ENCODE measurements at regions not wholly inside any gene's neighbourhood (a gene's known extent, or its start where the extent isn't known, plus 50 kb on each side); places are given as distances from the start of the nearest gene placed in this dataset.

GRCh38 chr18:67192535-67192934 is 324.0 kb downstream of the DSEL start:
- Histone ChIP-seq H3K4me1 (ENCODE audit: insufficient read depth, low read length) (no peaks in the 10 kb centered on the region), H3K4me3 (ENCODE audit: low read length in 2 of 2) (no peak overlapping the region), H3K9me3 (ENCODE audit: control insufficient read depth in 1 of 2, low read length in 2 of 2) (no peaks in the 10 kb centered on the region), H3K36me3 (ENCODE audit: insufficient read depth, low read length) (no peaks in the 10 kb centered on the region), H3K27ac (ENCODE audit: low read depth, low read length) (no peak overlapping the region), H3K27me3 (ENCODE audit: insufficient read depth, low read length) (no peaks in the 10 kb centered on the region)
- no peak for DNase-seq
- Mint-ChIP-seq H3K36me3 (no peaks in the 10 kb centered on the region), H3K27me3 (peaks cover 3 to 4% of the 10 kb centered on the region in 2 donors), H3K9me3 (peaks cover 0 to 2% (median 0%) of the 10 kb centered on the region in 8 donors), H3K4me3 (no peak overlapping the region), H3K4me1 (peaks cover 0 to 4% (median 3%) of the 10 kb centered on the region in 4 donors), H3K27ac (no peak overlapping the region)
- CTCF ChIA-PET (ENCODE audit: partially characterized antibody), result no interaction called here
- POLR2A ChIA-PET (ENCODE audit: partially characterized antibody), result no interaction called here
- intact Hi-C loops (cut with micrococcal nuclease), result no loop called here

- Histone ChIP-seq H3K4me1 (ENCODE audit: insufficient read depth, low read length) (no peaks in the 10 kb centered on the region), H3K9me3 (ENCODE audit: control insufficient read depth in 1 of 2, low read length in 2 of 2) (no peaks in the 10 kb centered on the region), H3K27me3 (ENCODE audit: insufficient read depth, low read length) (no peaks in the 10 kb centered on the region), H3K36me3 (ENCODE audit: insufficient read depth, low read length) (no peaks in the 10 kb centered on the region), H3K27ac (ENCODE audit: low read depth, low read length) (no peak overlapping the region), H3K4me3 (ENCODE audit: low read length in 2 of 2) (no peak overlapping the region)
- no peak overlapping the region for H3K27ac Mint-ChIP-seq
- H3K36me3 Mint-ChIP-seq, result no peaks in the 10 kb centered on the region
- ChIA-PET CTCF (ENCODE audit: partially characterized antibody) (no interaction called here), POLR2A (ENCODE audit: partially characterized antibody) (no interaction called here)
- H3K9me3 Mint-ChIP-seq, result peaks cover 0 to 2% (median 0%) of the 10 kb centered on the region in 8 donors
- no peak for DNase-seq
- intact Hi-C loops (cut with micrococcal nuclease), result no loop called here
- H3K4me3 Mint-ChIP-seq, result no peak overlapping the region
- H3K27me3 Mint-ChIP-seq, result peaks cover 1 to 8% of the 10 kb centered on the region in 2 donors
- H3K4me1 Mint-ChIP-seq, result no peaks in the 10 kb centered on the region
Observed at GRCh38 chr18:67183398-67183797, 333.1 kb downstream of the DSEL start.

- CTCF ChIA-PET (ENCODE audit: partially characterized antibody), result no interaction called here
- Mint-ChIP-seq H3K27ac (no peak overlapping the region), H3K4me3 (no peak overlapping the region), H3K36me3 (no peaks in the 10 kb centered on the region), H3K9me3 (no peaks in the 10 kb centered on the region), H3K4me1 (no peaks in the 10 kb centered on the region), H3K27me3 (peaks cover 0 to 7% of the 10 kb centered on the region in 2 donors)
- Histone ChIP-seq H3K36me3 (ENCODE audit: insufficient read depth, low read length) (no peaks in the 10 kb centered on the region), H3K27me3 (ENCODE audit: insufficient read depth, low read length) (no peaks in the 10 kb centered on the region), H3K9me3 (ENCODE audit: control insufficient read depth in 1 of 2, low read length in 2 of 2) (no peaks in the 10 kb centered on the region), H3K4me1 (ENCODE audit: insufficient read depth, low read length) (no peaks in the 10 kb centered on the region), H3K4me3 (ENCODE audit: low read length in 2 of 2) (no peak overlapping the region), H3K27ac (ENCODE audit: low read depth, low read length) (no peak overlapping the region)
- POLR2A ChIA-PET (ENCODE audit: partially characterized antibody), result no interaction called here
- intact Hi-C loops (cut with micrococcal nuclease), result no loop called here
- DNase-seq, result no peak
Observed at GRCh38 chr18:67179726-67180125, 336.8 kb downstream of the DSEL start.

- Histone ChIP-seq H3K4me1 (ENCODE audit: insufficient read depth, low read length) (no peaks in the 10 kb centered on the region), H3K27me3 (ENCODE audit: insufficient read depth, low read length) (no peaks in the 10 kb centered on the region), H3K36me3 (ENCODE audit: insufficient read depth, low read length) (no peaks in the 10 kb centered on the region), H3K9me3 (ENCODE audit: control insufficient read depth in 1 of 2, low read length in 2 of 2) (no peaks in the 10 kb centered on the region), H3K27ac (ENCODE audit: low read depth, low read length) (no peak overlapping the region), H3K4me3 (ENCODE audit: low read length in 2 of 2) (no peak overlapping the region)
- Mint-ChIP-seq H3K27ac (no peak overlapping the region), H3K9me3 (no peaks in the 10 kb centered on the region), H3K4me3 (no peak overlapping the region), H3K27me3 (peaks cover 0 to 1% of the 10 kb centered on the region in 2 donors), H3K36me3 (no peaks in the 10 kb centered on the region), H3K4me1 (no peaks in the 10 kb centered on the region)
- no peak for DNase-seq
- ChIA-PET POLR2A (ENCODE audit: partially characterized antibody) (no interaction called here), CTCF (ENCODE audit: partially characterized antibody) (no interaction called here)
- intact Hi-C loops (cut with micrococcal nuclease), result no loop called here
Observed at GRCh38 chr18:67159662-67160061, 356.9 kb downstream of the DSEL start.

- H3K4me1 Mint-ChIP-seq, result no peaks in the 10 kb centered on the region
- Histone ChIP-seq H3K9me3 (ENCODE audit: control insufficient read depth in 1 of 2, low read length in 2 of 2) (no peaks in the 10 kb centered on the region), H3K27ac (ENCODE audit: low read depth, low read length) (no peak overlapping the region), H3K36me3 (ENCODE audit: insufficient read depth, low read length) (no peaks in the 10 kb centered on the region), H3K27me3 (ENCODE audit: insufficient read depth, low read length) (no peaks in the 10 kb centered on the region), H3K4me1 (ENCODE audit: insufficient read depth, low read length) (no peaks in the 10 kb centered on the region), H3K4me3 (ENCODE audit: low read length in 2 of 2) (no peak overlapping the region)
- H3K27me3 Mint-ChIP-seq, result peaks cover 0 to 1% of the 10 kb centered on the region in 2 donors
- no peaks in the 10 kb centered on the region for H3K36me3 Mint-ChIP-seq
- no peak overlapping the region for H3K27ac Mint-ChIP-seq
- intact Hi-C loops (cut with micrococcal nuclease), result no loop called here
- POLR2A ChIA-PET (ENCODE audit: partially characterized antibody), result no interaction called here
- DNase-seq, result no peak
- H3K9me3 Mint-ChIP-seq, result no peaks in the 10 kb centered on the region
- CTCF ChIA-PET (ENCODE audit: partially characterized antibody), result interaction anchor here (1.0 kb wide), 1 partner anchor 45 kb away, joined by 3 read pairs; no protein-coding TSS in a partner anchor
- H3K4me3 Mint-ChIP-seq, result no peak overlapping the region
Observed at GRCh38 chr18:67154979-67155378, 361.5 kb downstream of the DSEL start.

- no peak overlapping the region for H3K27ac Mint-ChIP-seq
- Histone ChIP-seq H3K27ac (ENCODE audit: low read depth, low read length) (no peak overlapping the region), H3K4me3 (ENCODE audit: low read length in 2 of 2) (no peak overlapping the region), H3K9me3 (ENCODE audit: control insufficient read depth in 1 of 2, low read length in 2 of 2) (no peaks in the 10 kb centered on the region), H3K27me3 (ENCODE audit: insufficient read depth, low read length) (no peaks in the 10 kb centered on the region), H3K4me1 (ENCODE audit: insufficient read depth, low read length) (no peaks in the 10 kb centered on the region), H3K36me3 (ENCODE audit: insufficient read depth, low read length) (no peaks in the 10 kb centered on the region)
- CTCF ChIA-PET (ENCODE audit: partially characterized antibody), result no interaction called here
- H3K36me3 Mint-ChIP-seq, result no peaks in the 10 kb centered on the region
- POLR2A ChIA-PET (ENCODE audit: partially characterized antibody), result no interaction called here
- peaks cover 0 to 1% of the 10 kb centered on the region in 2 donors for H3K27me3 Mint-ChIP-seq
- no peak overlapping the region for H3K4me3 Mint-ChIP-seq
- H3K4me1 Mint-ChIP-seq, result no peaks in the 10 kb centered on the region
- H3K9me3 Mint-ChIP-seq, result peaks cover 0 to 2% (median 0%) of the 10 kb centered on the region in 8 donors
- DNase-seq, result no peak
- intact Hi-C loops (cut with micrococcal nuclease), result no loop called here
Observed at GRCh38 chr18:67151366-67151765, 365.2 kb downstream of the DSEL start.

- Mint-ChIP-seq H3K27me3 (no peaks in the 10 kb centered on the region), H3K27ac (no peak overlapping the region), H3K4me1 (no peaks in the 10 kb centered on the region), H3K36me3 (no peaks in the 10 kb centered on the region), H3K4me3 (no peak overlapping the region), H3K9me3 (peaks cover 0 to 2% (median 0%) of the 10 kb centered on the region in 8 donors)
- Histone ChIP-seq H3K4me1 (ENCODE audit: insufficient read depth, low read length) (no peaks in the 10 kb centered on the region), H3K9me3 (ENCODE audit: control insufficient read depth in 1 of 2, low read length in 2 of 2) (no peaks in the 10 kb centered on the region), H3K4me3 (ENCODE audit: low read length in 2 of 2) (no peak overlapping the region), H3K36me3 (ENCODE audit: insufficient read depth, low read length) (no peaks in the 10 kb centered on the region), H3K27me3 (ENCODE audit: insufficient read depth, low read length) (no peaks in the 10 kb centered on the region), H3K27ac (ENCODE audit: low read depth, low read length) (no peak overlapping the region)
- DNase-seq, result no peak
- CTCF ChIA-PET (ENCODE audit: partially characterized antibody), result no interaction called here
- POLR2A ChIA-PET (ENCODE audit: partially characterized antibody), result no interaction called here
- intact Hi-C loops (cut with micrococcal nuclease), result no loop called here
Observed at GRCh38 chr18:67145586-67146292, 370.8 kb downstream of the DSEL start.

- Histone ChIP-seq H3K4me1 (ENCODE audit: insufficient read depth, low read length) (no peaks in the 10 kb centered on the region), H3K4me3 (ENCODE audit: low read length in 2 of 2) (no peak overlapping the region), H3K27ac (ENCODE audit: low read depth, low read length) (no peak overlapping the region), H3K9me3 (ENCODE audit: control insufficient read depth in 1 of 2, low read length in 2 of 2) (no peaks in the 10 kb centered on the region), H3K27me3 (ENCODE audit: insufficient read depth, low read length) (no peaks in the 10 kb centered on the region), H3K36me3 (ENCODE audit: insufficient read depth, low read length) (no peaks in the 10 kb centered on the region)
- Mint-ChIP-seq H3K4me1 (no peaks in the 10 kb centered on the region), H3K4me3 (no peak overlapping the region), H3K27ac (no peak overlapping the region), H3K36me3 (no peaks in the 10 kb centered on the region), H3K27me3 (no peaks in the 10 kb centered on the region), H3K9me3 (peaks cover 0 to 2% (median 0%) of the 10 kb centered on the region in 8 donors)
- ChIA-PET POLR2A (ENCODE audit: partially characterized antibody) (no interaction called here), CTCF (ENCODE audit: partially characterized antibody) (no interaction called here)
- intact Hi-C loops (cut with micrococcal nuclease), result no loop called here
- DNase-seq, result no peak
Observed at GRCh38 chr18:67144329-67144728, 372.2 kb downstream of the DSEL start.
